ENCODE measurements at regions not wholly inside any gene's neighbourhood (a gene's known extent, or its start where the extent isn't known, plus 50 kb on each side); places are given as distances from the start of the nearest gene placed in this dataset.

GRCh38 chrX:20654596-20655106 lies 387.9 kb upstream of the RPS6KA3 start:
- H3K4me3 ChIP-seq (replicated peaks; ENCODE audit: low read depth, low read length), result no peak overlapping the region
- DNase-seq (ENCODE audit: extremely low read depth, insufficient read length), result no peak
- TF ChIP-seq, protein P1, sequence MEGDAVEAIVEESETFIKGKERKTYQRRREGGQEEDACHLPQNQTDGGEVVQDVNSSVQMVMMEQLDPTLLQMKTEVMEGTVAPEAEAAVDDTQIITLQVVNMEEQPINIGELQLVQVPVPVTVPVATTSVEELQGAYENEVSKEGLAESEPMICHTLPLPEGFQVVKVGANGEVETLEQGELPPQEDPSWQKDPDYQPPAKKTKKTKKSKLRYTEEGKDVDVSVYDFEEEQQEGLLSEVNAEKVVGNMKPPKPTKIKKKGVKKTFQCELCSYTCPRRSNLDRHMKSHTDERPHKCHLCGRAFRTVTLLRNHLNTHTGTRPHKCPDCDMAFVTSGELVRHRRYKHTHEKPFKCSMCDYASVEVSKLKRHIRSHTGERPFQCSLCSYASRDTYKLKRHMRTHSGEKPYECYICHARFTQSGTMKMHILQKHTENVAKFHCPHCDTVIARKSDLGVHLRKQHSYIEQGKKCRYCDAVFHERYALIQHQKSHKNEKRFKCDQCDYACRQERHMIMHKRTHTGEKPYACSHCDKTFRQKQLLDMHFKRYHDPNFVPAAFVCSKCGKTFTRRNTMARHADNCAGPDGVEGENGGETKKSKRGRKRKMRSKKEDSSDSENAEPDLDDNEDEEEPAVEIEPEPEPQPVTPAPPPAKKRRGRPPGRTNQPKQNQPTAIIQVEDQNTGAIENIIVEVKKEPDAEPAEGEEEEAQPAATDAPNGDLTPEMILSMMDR (IDR thresholded peaks at IDR 0.05; ENCODE audit: insufficient read depth, low read length, poor library complexity, severe bottlenecking), result no peak
- no peaks in the 10 kb centered on the region for H3K36me3 ChIP-seq (ENCODE audit: control insufficient read depth, insufficient read depth, low read length)
- H3K27me3 ChIP-seq (replicated peaks; ENCODE audit: control insufficient read depth, insufficient read depth, low read length), result no peaks in the 10 kb centered on the region

DNA sequence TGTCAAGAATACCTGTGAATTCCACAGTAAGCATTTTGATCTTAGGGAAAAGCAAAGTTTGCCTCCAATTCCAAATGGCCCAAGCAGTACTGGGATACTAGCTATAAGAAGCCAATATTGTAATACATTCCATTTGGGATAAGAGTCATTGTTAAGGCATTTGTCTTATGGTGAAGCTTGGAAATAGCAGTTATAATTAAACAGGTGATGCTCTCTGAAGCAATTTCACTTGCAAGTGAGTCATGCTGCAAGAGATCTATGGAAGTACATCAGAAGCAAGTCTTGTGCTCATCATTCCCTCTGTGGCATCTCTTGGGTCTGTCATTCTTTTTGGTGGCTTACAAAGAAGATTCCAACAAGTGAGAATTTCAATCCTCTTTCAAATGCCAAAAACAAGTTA lies 386.4 kb upstream of the RPS6KA3 start:
- DNase-seq (ENCODE audit: extremely low read depth, insufficient read length), result no peak
- TF ChIP-seq, protein P1 (IDR thresholded peaks at IDR 0.05; ENCODE audit: insufficient read depth, low read length, poor library complexity, severe bottlenecking), result no peak
- Histone ChIP-seq H3K36me3 (ENCODE audit: control insufficient read depth, insufficient read depth, low read length) (no peaks in the 10 kb centered on the region), H3K27me3 (replicated peaks; ENCODE audit: control insufficient read depth, insufficient read depth, low read length) (no peaks in the 10 kb centered on the region), H3K4me3 (replicated peaks; ENCODE audit: low read depth, low read length) (no peak overlapping the region)

DNA sequence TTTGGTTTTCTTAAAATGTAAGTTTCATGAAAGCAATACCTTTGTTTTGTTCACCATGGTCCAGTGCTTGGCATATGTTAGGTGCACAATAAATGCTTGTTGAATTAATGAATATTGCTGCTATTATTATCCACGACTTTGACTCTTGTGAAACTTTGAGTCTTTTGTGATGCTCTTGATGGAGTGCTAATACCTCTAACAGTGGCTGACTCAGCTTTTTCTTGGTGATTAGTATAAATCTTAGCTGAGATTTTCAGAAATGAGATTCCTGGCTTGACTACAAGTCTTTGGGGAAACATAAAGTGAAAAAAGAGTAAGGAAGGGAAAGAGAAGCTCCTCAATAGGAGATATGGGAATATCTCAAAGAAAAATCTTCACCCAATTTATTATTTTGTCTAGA lies 375.2 kb upstream of the RPS6KA3 start:
- no peaks in the 10 kb centered on the region for H3K36me3 ChIP-seq (ENCODE audit: control insufficient read depth, insufficient read depth, low read length)
- H3K27me3 ChIP-seq (replicated peaks; ENCODE audit: control insufficient read depth, insufficient read depth, low read length), result no peaks in the 10 kb centered on the region
- no peak overlapping the region for H3K4me3 ChIP-seq (replicated peaks; ENCODE audit: low read depth, low read length)
- no peak for DNase-seq (ENCODE audit: extremely low read depth, insufficient read length)
- TF ChIP-seq, protein P1 (IDR thresholded peaks at IDR 0.05; ENCODE audit: insufficient read depth, low read length, poor library complexity, severe bottlenecking), result no peak

- Histone ChIP-seq H3K36me3 (ENCODE audit: control insufficient read depth, insufficient read depth, low read length) (no peaks in the 10 kb centered on the region), H3K27me3 (replicated peaks; ENCODE audit: control insufficient read depth, insufficient read depth, low read length) (no peaks in the 10 kb centered on the region), H3K4me3 (replicated peaks; ENCODE audit: low read depth, low read length) (no peak overlapping the region)
- DNase-seq (ENCODE audit: extremely low read depth, insufficient read length), result no peak
- TF ChIP-seq, protein P1 (IDR thresholded peaks at IDR 0.05; ENCODE audit: insufficient read depth, low read length, poor library complexity, severe bottlenecking), result no peak
Measured at GRCh38 chrX:20639115-20639514, 372.4 kb upstream of the RPS6KA3 start.

GRCh38 chrX:20637351-20637750 lies 370.6 kb upstream of the RPS6KA3 start:
- TF ChIP-seq, protein P1 (IDR thresholded peaks at IDR 0.05; ENCODE audit: insufficient read depth, low read length, poor library complexity, severe bottlenecking), result no peak
- H3K27me3 ChIP-seq (replicated peaks; ENCODE audit: control insufficient read depth, insufficient read depth, low read length), result no peaks in the 10 kb centered on the region
- H3K4me3 ChIP-seq (replicated peaks; ENCODE audit: low read depth, low read length), result no peak overlapping the region
- DNase-seq (ENCODE audit: extremely low read depth, insufficient read length), result no peak
- H3K36me3 ChIP-seq (ENCODE audit: control insufficient read depth, insufficient read depth, low read length), result no peaks in the 10 kb centered on the region

- TF ChIP-seq, protein P1 (IDR thresholded peaks at IDR 0.05; ENCODE audit: insufficient read depth, low read length, poor library complexity, severe bottlenecking), result no peak
- Histone ChIP-seq H3K36me3 (ENCODE audit: control insufficient read depth, insufficient read depth, low read length) (no peaks in the 10 kb centered on the region), H3K4me3 (replicated peaks; ENCODE audit: low read depth, low read length) (no peak overlapping the region), H3K27me3 (replicated peaks; ENCODE audit: control insufficient read depth, insufficient read depth, low read length) (no peaks in the 10 kb centered on the region)
- DNase-seq (ENCODE audit: extremely low read depth, insufficient read length), result no peak
Measured at GRCh38 chrX:20633451-20633850, 366.7 kb upstream of the RPS6KA3 start.
